ENCODE measurements at regions not wholly inside any gene's neighbourhood (a gene's known extent, or its start where the extent isn't known, plus 50 kb on each side); places are given as distances from the start of the nearest gene placed in this dataset.
"Not testable (repeated sequence)": the region's sequence is repeated elsewhere in the genome, so short reads cannot be mapped to it uniquely, and the experiment has no call there.

- not testable (repeated sequence) for H3K4me1 ChIP-seq (ENCODE audit: control insufficient read depth, insufficient read depth, low read length, poor library complexity, severe bottlenecking); H3K9me3 Mint-ChIP-seq; DNase-seq; H3K27ac Mint-ChIP-seq; H3K9me3 ChIP-seq (ENCODE audit: control insufficient read depth in 2 of 2, low read length in 2 of 2); H3K27me3 ChIP-seq (ENCODE audit: control insufficient read depth, insufficient read depth, low read length); H3K27ac ChIP-seq (ENCODE audit: insufficient read depth, low read length, poor library complexity, severe bottlenecking); H3K4me3 Mint-ChIP-seq; H3K27me3 Mint-ChIP-seq; H3K4me3 ChIP-seq (ENCODE audit: low read depth, low read length); H3K36me3 Mint-ChIP-seq; ATAC-seq (ENCODE audit: low read depth in 2 of 2); H3K36me3 ChIP-seq (ENCODE audit: control insufficient read depth, insufficient read depth, low read length); H3K4me1 Mint-ChIP-seq
These were observed 926.4 kb downstream of the NR2F1-AS1 start for GRCh38 chr5:92654601-92655000.

DNA sequence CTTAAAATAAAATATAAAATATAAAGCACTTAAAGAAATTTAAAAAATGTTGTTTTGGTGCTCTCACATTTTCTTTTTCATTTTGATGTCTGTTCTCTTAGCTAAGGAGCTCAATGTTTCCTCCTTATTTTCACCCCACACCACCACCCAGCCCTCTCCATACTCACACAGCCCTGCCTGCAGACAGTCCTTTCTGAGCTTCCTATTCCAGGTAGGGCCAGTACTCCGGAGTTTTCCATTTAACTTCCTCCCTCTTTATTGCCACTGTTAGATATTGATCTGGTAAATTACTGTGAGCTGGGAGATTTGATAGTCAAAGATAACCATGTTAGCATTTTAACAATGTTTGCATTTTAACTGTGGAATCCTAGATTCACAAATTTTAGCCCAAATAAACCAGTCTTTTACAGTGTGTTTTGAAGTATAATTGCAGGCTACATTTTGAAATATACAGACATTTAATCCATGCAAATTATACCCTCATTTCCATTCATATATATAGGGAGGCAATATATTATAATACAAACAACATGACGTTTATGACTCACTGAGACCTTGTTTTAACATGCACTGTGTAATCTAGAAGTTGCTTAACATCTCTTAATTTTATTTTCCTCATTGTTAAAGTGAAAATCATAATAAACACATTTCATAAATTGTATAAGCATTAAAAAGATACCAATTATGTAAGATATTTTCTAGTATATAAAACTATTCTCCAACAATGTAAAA, 927.1 kb downstream of the NR2F1-AS1 start:
- no peaks in the 10 kb centered on the region for H3K9me3 ChIP-seq (ENCODE audit: control insufficient read depth in 2 of 2, low read length in 2 of 2)
- no peak overlapping the region for H3K4me3 Mint-ChIP-seq
- H3K27me3 Mint-ChIP-seq = no peaks in the 10 kb centered on the region
- H3K36me3 ChIP-seq (ENCODE audit: control insufficient read depth, insufficient read depth, low read length) = no peaks in the 10 kb centered on the region
- no peak for DNase-seq
- ATAC-seq (ENCODE audit: low read depth in 2 of 2) = no peak
- H3K27ac Mint-ChIP-seq = no peak overlapping the region
- H3K27ac ChIP-seq (ENCODE audit: insufficient read depth, low read length, poor library complexity, severe bottlenecking) = no peak overlapping the region
- no peaks in the 10 kb centered on the region for H3K36me3 Mint-ChIP-seq
- H3K4me1 Mint-ChIP-seq = no peaks in the 10 kb centered on the region
- no peaks in the 10 kb centered on the region for H3K27me3 ChIP-seq (ENCODE audit: control insufficient read depth, insufficient read depth, low read length)
- H3K9me3 Mint-ChIP-seq = peaks cover 0 to 9% (median 4%) of the 10 kb centered on the region in 7 donors
- no peak overlapping the region for H3K4me3 ChIP-seq (ENCODE audit: low read depth, low read length)
- no peaks in the 10 kb centered on the region for H3K4me1 ChIP-seq (ENCODE audit: control insufficient read depth, insufficient read depth, low read length, poor library complexity, severe bottlenecking)

DNA sequence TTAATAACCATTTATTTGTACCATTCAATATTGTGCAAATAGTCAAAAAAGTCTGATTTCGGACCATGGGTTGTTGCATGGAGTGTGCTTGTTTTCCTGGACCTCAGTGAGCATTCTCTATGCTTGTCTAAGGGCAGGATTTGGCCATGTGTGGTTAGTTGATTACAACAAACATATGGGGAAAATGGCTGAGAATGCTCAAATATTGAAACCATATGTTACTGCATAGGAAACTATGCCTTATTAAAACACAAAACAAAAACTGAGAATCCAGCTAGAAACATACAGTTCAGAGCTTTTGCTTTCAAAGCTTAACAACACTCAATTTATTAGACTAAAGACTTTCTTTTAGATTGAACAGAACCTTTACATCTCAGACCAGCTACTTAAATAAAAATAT, 928.3 kb downstream of the NR2F1-AS1 start:
- Mint-ChIP-seq H3K27me3 (no peaks in the 10 kb centered on the region), H3K4me1 (no peaks in the 10 kb centered on the region), H3K4me3 (no peak overlapping the region), H3K9me3 (peaks cover 0 to 9% (median 2%) of the 10 kb centered on the region in 7 donors), H3K27ac (no peak overlapping the region), H3K36me3 (no peaks in the 10 kb centered on the region)
- Histone ChIP-seq H3K4me1 (ENCODE audit: control insufficient read depth, insufficient read depth, low read length, poor library complexity, severe bottlenecking) (no peaks in the 10 kb centered on the region), H3K27me3 (ENCODE audit: control insufficient read depth, insufficient read depth, low read length) (no peaks in the 10 kb centered on the region), H3K27ac (ENCODE audit: insufficient read depth, low read length, poor library complexity, severe bottlenecking) (no peak overlapping the region), H3K9me3 (ENCODE audit: control insufficient read depth in 2 of 2, low read length in 2 of 2) (no peaks in the 10 kb centered on the region), H3K4me3 (ENCODE audit: low read depth, low read length) (no peak overlapping the region), H3K36me3 (ENCODE audit: control insufficient read depth, insufficient read depth, low read length) (no peaks in the 10 kb centered on the region)
- ATAC-seq (ENCODE audit: low read depth in 2 of 2) = no peak
- no peak for DNase-seq

DNA sequence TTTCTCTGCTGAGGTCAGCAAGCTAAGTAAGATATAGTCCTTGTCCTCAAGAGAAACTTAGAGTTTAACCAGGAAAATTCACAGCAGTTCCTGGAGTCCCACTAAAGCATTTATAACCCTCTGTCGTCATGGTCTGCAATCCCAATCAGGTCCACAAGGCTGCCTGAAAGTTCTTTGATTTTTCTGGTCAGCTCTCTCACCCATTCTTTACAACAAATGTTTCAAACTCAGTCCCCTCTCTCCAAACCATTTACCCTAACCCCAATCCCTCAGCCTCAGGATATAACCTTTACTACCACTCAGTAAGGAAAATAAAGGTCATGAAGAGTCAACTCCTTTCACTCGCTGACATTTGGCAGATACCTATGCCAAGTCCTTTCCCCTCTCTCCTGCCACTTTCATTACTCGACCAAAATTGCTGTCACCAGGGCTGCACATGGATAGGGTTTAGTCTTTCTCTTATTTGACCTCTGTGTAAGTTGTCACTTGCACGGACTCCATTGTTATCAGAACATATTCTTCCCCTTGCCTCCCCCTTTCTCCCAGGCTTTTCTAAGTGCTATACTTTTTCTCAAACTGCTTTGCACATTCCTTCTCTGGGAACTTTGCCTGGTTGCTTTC, 936.6 kb downstream of the NR2F1-AS1 start:
- Mint-ChIP-seq H3K4me3 (no peak overlapping the region), H3K36me3 (no peaks in the 10 kb centered on the region), H3K27ac (no peak overlapping the region), H3K9me3 (peaks cover 0 to 3% (median 0%) of the 10 kb centered on the region in 7 donors), H3K4me1 (no peaks in the 10 kb centered on the region), H3K27me3 (no peaks in the 10 kb centered on the region)
- Histone ChIP-seq H3K27me3 (ENCODE audit: control insufficient read depth, insufficient read depth, low read length) (no peaks in the 10 kb centered on the region), H3K36me3 (ENCODE audit: control insufficient read depth, insufficient read depth, low read length) (no peaks in the 10 kb centered on the region), H3K9me3 (ENCODE audit: control insufficient read depth in 2 of 2, low read length in 2 of 2) (no peaks in the 10 kb centered on the region), H3K4me3 (ENCODE audit: low read depth, low read length) (no peak overlapping the region), H3K4me1 (ENCODE audit: control insufficient read depth, insufficient read depth, low read length, poor library complexity, severe bottlenecking) (no peaks in the 10 kb centered on the region), H3K27ac (ENCODE audit: insufficient read depth, low read length, poor library complexity, severe bottlenecking) (no peak overlapping the region)
- no peak for ATAC-seq (ENCODE audit: low read depth in 2 of 2)
- DNase-seq = no peak

- ATAC-seq (ENCODE audit: low read depth in 2 of 2) (no peak), DNase-seq (no peak)
- Histone ChIP-seq H3K27me3 (ENCODE audit: control insufficient read depth, insufficient read depth, low read length) (no peaks in the 10 kb centered on the region), H3K4me3 (ENCODE audit: low read depth, low read length) (no peak overlapping the region), H3K4me1 (ENCODE audit: control insufficient read depth, insufficient read depth, low read length, poor library complexity, severe bottlenecking) (no peaks in the 10 kb centered on the region), H3K9me3 (ENCODE audit: control insufficient read depth in 2 of 2, low read length in 2 of 2) (no peaks in the 10 kb centered on the region), H3K36me3 (ENCODE audit: control insufficient read depth, insufficient read depth, low read length) (no peaks in the 10 kb centered on the region), H3K27ac (ENCODE audit: insufficient read depth, low read length, poor library complexity, severe bottlenecking) (no peak overlapping the region)
- Mint-ChIP-seq H3K36me3 (no peaks in the 10 kb centered on the region), H3K9me3 (peaks cover 0 to 5% (median 0%) of the 10 kb centered on the region in 7 donors), H3K4me3 (no peak overlapping the region), H3K27ac (no peak overlapping the region), H3K4me1 (no peaks in the 10 kb centered on the region), H3K27me3 (no peaks in the 10 kb centered on the region)
These were observed 939.7 kb downstream of the NR2F1-AS1 start for GRCh38 chr5:92641031-92641962.

GRCh38 chr5:92640340-92640739, 940.7 kb downstream of the NR2F1-AS1 start:
- DNase-seq = no peak
- no peak overlapping the region for H3K4me3 Mint-ChIP-seq
- H3K4me1 Mint-ChIP-seq = no peaks in the 10 kb centered on the region
- Histone ChIP-seq H3K27me3 (ENCODE audit: control insufficient read depth, insufficient read depth, low read length) (no peaks in the 10 kb centered on the region), H3K4me1 (ENCODE audit: control insufficient read depth, insufficient read depth, low read length, poor library complexity, severe bottlenecking) (no peaks in the 10 kb centered on the region), H3K27ac (ENCODE audit: insufficient read depth, low read length, poor library complexity, severe bottlenecking) (no peak overlapping the region), H3K36me3 (ENCODE audit: control insufficient read depth, insufficient read depth, low read length) (no peaks in the 10 kb centered on the region), H3K9me3 (ENCODE audit: control insufficient read depth in 2 of 2, low read length in 2 of 2) (no peaks in the 10 kb centered on the region), H3K4me3 (ENCODE audit: low read depth, low read length) (no peak overlapping the region)
- H3K36me3 Mint-ChIP-seq = no peaks in the 10 kb centered on the region
- H3K27me3 Mint-ChIP-seq = no peaks in the 10 kb centered on the region
- peaks cover 0 to 5% (median under 1%) of the 10 kb centered on the region in 7 donors for H3K9me3 Mint-ChIP-seq
- no peak overlapping the region for H3K27ac Mint-ChIP-seq
- ATAC-seq (ENCODE audit: low read depth in 2 of 2) = no peak

DNA sequence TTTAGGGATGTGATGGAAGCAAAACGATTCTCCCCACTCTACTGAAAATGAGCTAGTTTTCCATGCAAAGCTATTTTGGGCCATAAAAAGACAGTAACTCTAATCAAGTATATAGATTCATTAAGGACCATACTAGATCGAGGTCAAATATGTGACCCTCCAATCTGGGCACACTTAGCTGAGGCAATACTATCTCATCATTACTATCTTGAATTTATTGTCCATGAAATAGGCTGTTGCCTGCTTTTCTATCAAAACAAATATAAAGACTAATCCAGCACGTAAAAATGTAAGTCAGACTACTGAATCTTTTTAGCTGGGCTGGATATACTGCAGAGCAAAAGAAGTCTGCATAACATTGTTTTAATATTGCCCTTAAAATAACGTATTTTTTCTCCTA, 943.1 kb downstream of the NR2F1-AS1 start:
- H3K9me3 ChIP-seq (ENCODE audit: control insufficient read depth in 2 of 2, low read length in 2 of 2) = no peaks in the 10 kb centered on the region
- no peak for ATAC-seq (ENCODE audit: low read depth in 2 of 2)
- no peaks in the 10 kb centered on the region for H3K27me3 ChIP-seq (ENCODE audit: control insufficient read depth, insufficient read depth, low read length)
- no peak overlapping the region for H3K27ac Mint-ChIP-seq
- H3K4me3 Mint-ChIP-seq = no peak overlapping the region
- no peak overlapping the region for H3K27ac ChIP-seq (ENCODE audit: insufficient read depth, low read length, poor library complexity, severe bottlenecking)
- H3K27me3 Mint-ChIP-seq = no peaks in the 10 kb centered on the region
- H3K36me3 ChIP-seq (ENCODE audit: control insufficient read depth, insufficient read depth, low read length) = no peaks in the 10 kb centered on the region
- H3K4me1 ChIP-seq (ENCODE audit: control insufficient read depth, insufficient read depth, low read length, poor library complexity, severe bottlenecking) = no peaks in the 10 kb centered on the region
- H3K36me3 Mint-ChIP-seq = no peaks in the 10 kb centered on the region
- DNase-seq = no peak
- no peaks in the 10 kb centered on the region for H3K4me1 Mint-ChIP-seq
- no peak overlapping the region for H3K4me3 ChIP-seq (ENCODE audit: low read depth, low read length)
- peaks cover 0 to 8% (median 1%) of the 10 kb centered on the region in 7 donors for H3K9me3 Mint-ChIP-seq

Data from CD4-positive, CD25-positive, alpha-beta regulatory T cell (primary cell).